HT1080 (cell line): ENCODE measurements at regions not wholly inside any gene's neighbourhood (a gene's known extent, or its start where the extent isn't known, plus 50 kb on each side); places are given as distances from the start of the nearest gene placed in this dataset.
A peak's percentile ranks its signal among the peaks of the same experiment; 100 is the strongest.

Experiments
- DNase-seq: peaks from one replicate; pipeline ENCODE4 v3.0.0-alpha.2; 2015; ENCODE audit warnings: low read depth

GRCh38 chr10:24113901-24114300 lies 95.0 kb upstream of the KIAA1217 start:
- no peak for DNase-seq

GRCh38 chr10:24114556-24114955 lies 94.4 kb upstream of the KIAA1217 start:
- no peak for DNase-seq

DNA sequence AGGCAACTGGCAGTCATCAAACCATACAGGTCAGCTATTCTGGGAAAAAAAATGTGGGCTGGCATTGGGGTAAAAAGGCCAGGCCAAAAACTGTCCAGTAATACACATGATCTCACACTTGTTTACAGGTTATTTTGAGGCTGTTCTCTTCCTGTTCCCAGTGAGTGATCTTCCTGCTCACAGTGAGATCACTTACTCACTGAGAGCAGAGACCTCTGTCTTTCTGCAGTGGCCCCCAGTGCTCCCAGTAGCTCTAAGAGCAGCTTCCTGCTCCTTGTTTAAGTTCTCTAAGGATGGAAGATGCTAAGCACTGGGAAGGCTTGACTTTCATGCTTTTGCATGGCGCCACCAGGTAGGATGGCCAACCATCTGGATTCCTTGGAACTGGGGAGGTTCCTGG lies 93.5 kb upstream of the KIAA1217 start:
- DNase-seq = peak; percentile 10

DNA sequence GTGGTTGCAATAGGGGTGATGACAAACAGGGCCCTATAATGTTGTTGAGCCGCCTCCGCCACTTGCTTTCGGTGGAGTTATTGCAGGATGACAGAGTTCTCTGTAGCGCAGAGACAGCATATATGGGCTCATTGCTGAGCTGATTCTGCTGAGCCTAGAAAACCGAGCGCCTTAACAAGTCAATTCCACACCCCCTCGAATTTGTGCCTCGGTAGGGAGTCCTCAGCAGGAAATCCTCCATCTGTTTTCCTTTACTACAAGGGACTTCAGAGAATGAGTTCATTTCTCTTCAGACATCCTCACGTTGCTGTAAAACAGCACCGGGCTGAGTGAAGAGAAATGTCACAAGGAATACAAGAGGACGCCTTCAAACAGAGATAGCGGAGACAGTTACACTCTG lies 90.7 kb upstream of the KIAA1217 start:
- no peak for DNase-seq

GRCh38 chr10:24119896-24120295 lies 89.0 kb upstream of the KIAA1217 start:
- no peak for DNase-seq

DNA sequence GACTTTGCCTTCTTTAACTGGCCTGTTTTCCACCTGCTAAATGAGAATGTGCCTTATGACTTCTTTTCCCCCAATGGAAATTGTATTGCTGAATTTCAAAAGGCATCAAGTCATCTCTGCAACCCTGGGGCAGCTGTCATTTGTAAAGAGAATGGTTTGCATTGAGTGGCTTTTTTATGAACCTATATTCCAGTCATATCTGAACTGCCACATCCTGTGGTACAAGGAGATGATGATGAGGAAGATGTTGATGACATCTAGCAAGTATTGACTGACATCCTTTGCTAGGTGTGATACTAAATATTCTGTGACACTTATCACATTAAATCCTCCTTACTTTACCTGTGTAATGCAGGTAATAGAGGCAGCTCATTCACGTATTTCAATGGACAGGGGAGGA lies 88.3 kb upstream of the KIAA1217 start:
- DNase-seq = no peak

DNA sequence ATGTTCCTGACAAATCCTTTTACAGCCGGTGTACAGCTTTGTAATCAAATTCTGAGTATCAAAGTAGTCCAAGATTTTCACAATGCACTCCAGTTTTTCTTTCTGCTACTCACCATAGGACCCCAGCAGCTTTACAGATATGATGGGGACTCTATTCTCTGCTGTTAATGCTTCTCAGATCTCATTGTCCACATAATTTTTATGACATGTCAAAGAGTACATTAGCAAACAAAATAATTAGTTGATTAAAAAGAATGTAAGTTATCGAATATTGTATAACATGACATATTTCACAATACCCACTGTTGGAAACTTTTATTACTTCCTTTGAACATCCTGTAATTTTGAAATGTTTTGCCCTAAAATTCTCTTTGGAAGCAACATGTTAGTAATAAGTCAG lies 81.4 kb upstream of the KIAA1217 start:
- no peak for DNase-seq

GRCh38 chr10:24128066-24128730 lies 80.7 kb upstream of the KIAA1217 start:
- DNase-seq = no peak

GRCh38 chr10:24132741-24133140 lies 76.2 kb upstream of the KIAA1217 start:
- DNase-seq = peak; percentile 74

- DNase-seq = no peak
Measured at GRCh38 chr10:24133835-24134234, 75.1 kb upstream of the KIAA1217 start.

- DNase-seq = no peak
Measured at GRCh38 chr10:24136070-24136469, 72.9 kb upstream of the KIAA1217 start.

GRCh38 chr10:24147321-24147720 lies 61.6 kb upstream of the KIAA1217 start:
- DNase-seq = no peak

DNA sequence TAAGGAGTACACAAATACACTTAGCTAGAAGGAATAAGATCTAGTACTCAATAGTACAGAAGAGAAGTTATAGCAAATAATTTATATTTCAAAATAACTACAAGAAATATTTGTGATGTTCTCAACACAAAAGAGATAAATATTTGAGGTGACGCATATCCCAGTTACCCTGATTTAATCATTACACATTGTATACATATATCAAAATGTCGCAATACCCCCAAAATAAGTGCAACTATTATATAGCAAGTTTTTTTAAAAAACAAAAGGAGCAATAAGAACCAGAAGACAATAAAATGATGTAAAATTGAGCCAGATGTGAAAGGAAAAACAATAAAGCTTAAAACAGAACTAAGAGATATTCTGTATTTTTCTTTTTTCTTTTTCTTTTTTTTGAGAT lies 59.3 kb upstream of the KIAA1217 start:
- DNase-seq = no peak

- DNase-seq = no peak
Measured at GRCh38 chr10:24150853-24151252, 58.1 kb upstream of the KIAA1217 start.

GRCh38 chr10:24152270-24152669 lies 56.7 kb upstream of the KIAA1217 start:
- DNase-seq = no peak

- no peak for DNase-seq
Measured at GRCh38 chr10:24153031-24153430, 55.9 kb upstream of the KIAA1217 start.

- no peak for DNase-seq
Measured at GRCh38 chr10:24153537-24153936, 55.4 kb upstream of the KIAA1217 start.

DNA sequence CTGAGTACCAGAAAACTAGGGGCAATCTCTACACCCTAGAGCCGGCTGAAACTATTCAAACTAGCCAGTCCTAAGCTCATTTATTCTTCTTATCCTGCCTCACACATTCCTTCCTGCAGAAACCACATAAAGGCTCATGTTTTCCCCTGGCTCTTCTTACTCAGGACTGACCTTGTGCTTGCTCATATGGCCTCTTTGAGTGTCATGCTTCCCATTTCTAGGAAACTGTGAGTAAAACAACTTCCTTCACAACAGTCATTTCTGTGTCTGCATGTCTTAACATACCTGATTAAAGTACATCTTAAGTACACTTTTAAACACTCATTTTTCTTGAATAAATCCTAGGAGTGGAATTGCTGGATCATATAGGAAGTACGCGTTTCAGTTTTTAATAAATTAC lies 52.3 kb upstream of the KIAA1217 start:
- peak; percentile 54 for DNase-seq

DNA sequence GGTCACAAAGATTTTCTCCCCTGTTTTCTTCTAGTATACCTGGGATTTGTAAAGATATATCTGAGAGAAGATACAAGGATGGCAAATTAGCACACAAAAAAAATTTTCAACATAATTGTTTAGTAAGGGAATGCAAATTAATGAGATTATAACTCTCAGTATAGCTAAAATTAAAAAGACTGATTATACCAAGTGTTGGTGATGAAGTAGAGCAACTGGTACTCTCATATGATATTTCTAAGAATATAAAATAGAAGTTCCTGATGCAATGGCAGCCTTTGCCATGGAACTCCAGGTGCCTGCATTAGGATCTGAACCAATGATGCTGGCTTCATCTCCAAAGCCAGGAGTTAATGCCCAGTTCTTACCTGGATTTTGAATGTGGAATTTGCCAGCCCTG lies 51.4 kb upstream of the KIAA1217 start:
- no peak for DNase-seq
